HG03045 (cell line): ENCODE measurements at regions not wholly inside any gene's neighbourhood (a gene's known extent, or its start where the extent isn't known, plus 50 kb on each side); places are given as distances from the start of the nearest gene placed in this dataset.

Source experiments
- ATAC-seq: cut with Tn5 transposase; IDR thresholded peaks from one replicate; pipeline ENCODE4 v1.9.1; 2021; ENCODE audit warnings: mild to moderate bottlenecking, moderate library complexity; ENCODE audit not compliant: unreplicated experiment

GRCh38 chr2:16196687-16197503 lies 256.5 kb downstream of the MYCN start:
- no peak for ATAC-seq

- no peak for ATAC-seq
Observed at GRCh38 chr2:16195681-16196070, 255.3 kb downstream of the MYCN start.

DNA sequence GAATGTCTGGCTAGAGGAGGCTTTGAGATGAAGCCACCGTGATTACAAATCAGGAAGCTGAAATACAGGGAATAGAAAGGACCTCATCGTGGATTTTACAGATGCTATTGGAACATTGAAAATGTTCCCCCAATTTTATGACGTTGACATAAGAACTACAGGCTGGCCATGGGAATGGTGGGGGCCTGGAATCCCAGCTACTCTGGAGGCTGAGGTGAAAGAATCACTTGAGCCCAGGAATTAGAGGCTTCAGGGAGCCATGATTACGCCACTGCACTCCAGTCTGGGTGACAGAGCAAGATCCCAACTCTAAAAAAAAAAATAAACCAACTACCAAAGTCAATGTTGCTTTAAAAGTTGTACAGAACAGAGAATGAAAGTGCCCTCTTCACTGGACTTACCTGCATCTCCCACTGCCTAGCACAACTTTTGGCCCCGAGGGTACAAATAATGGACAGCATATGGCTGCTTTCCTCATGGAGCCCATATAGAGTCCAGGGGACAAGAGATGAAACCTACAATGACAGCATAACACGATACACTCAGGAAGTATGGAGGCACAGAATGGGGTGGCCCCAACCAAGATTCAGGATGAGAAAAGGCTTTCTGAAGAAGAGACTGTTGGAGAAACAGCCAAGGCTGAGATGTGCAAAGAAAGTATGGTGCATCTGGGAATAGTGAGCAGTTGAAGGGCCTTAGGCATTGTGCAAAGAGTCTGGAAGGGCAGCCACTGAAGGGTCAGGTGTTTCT lies 254.8 kb downstream of the MYCN start:
- no peak for ATAC-seq

DNA sequence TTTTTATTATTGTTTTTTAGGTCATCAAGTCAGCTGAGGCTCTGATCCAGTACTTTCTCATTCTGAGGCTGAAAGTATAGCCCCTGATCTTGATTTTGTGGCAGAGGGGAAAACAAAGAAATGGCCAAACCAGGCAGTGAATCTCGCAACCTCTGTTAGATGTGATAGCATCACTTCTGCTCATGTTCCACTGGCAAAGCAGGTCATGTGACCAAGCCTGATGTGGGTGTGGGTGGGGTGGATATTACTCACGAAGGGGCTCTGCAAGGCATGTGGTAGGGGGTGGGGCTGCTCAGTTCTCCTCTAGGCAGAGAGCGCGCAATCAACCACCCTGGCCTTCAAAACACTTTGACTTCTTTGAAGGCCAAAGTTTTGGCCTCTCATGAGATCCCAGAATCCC lies 254.2 kb downstream of the MYCN start:
- ATAC-seq = no peak

DNA sequence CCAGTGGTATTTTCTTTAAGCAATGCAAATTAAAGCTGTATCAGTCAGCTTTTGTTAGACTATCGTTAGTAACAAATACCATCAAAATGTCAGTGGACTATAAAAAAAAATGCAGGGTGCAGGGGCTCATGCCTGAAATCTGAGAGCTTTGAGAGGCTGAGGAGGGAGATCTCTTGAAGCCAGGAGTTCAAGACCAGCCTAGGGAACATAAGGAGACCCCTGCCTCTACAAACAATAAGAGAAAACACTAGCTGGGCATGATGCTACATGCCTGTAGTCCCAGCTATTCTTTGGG lies 253.7 kb downstream of the MYCN start:
- no peak for ATAC-seq

DNA sequence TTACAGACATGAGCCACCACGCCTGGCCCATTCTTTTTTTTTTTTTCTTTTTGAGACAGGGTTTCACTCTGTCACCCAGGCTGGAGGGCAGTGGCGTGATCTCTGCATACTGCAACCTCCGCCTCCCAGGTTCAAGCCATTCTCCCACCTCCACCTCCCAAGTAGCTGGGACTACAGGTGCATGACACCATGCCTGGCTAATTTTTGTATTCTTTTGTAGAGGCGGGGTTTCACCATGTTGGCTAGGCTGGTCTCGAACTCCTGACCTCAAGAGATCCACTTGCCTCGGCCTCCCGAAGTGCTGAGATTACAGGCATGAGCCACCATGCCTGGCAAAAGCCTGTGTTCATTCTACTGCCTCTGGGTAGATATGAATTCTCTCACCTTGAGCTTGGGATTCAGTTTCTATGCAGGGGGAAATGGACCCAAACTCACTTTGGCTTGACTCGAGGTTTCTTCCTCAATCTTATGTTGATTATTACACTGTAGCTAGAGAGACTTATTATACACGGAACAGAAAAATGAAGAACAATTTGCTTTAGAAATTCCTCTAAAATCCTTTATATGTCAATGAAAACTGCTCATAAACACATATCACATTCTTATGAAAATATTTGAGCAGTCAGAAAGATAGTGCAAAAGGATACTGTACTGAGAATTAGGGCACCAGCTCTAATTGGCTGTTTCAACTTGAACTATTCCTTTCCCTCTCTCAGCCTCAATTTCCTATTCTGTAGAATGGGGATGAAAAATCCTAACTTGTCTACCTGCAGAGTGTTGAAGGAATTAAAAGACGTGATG lies 252.3 kb downstream of the MYCN start:
- no peak for ATAC-seq

GRCh38 chr2:16191431-16192200 lies 251.3 kb downstream of the MYCN start:
- ATAC-seq = no peak

DNA sequence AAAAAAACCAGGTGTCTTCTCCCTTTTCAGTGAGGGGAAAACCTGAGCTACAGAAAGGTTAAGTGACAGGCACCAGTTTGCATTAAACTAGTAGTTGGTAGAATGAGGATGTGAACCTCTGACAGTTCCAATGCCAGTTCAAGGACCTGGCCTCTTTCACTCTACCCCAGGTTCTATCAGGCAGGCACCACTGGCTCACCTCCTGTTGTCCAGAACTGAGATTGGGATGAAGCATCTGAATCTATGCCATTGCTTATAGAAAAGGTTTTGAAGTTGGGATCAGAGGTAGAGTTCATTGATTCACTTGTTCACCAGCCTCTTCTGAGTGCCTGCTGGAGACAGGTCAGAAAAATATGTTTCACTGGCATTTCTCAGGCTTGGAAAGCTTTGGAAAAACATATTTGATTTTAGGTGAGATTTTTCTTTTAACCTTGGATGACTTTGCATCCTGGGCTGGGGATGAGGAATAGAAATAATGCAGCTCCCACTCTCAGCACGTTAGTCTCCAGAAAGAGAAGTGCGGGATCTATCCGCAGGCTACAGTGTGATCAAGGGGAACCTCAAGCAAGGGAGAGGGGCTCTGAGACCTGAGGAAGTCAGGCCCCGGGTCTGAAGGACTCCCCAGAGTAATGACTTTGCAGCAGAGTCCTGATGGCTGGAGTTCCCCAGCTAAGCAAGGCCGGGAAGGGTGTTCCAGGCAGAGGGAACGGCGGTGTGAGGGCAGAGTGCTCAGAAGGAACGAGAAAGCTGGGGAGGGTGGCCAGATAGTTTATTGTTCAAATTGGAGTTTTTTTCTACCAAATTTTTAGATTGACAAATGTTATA lies 250.3 kb downstream of the MYCN start:
- no peak for ATAC-seq

- ATAC-seq = no peak
Observed at GRCh38 chr2:16189836-16190160, 249.4 kb downstream of the MYCN start.

DNA sequence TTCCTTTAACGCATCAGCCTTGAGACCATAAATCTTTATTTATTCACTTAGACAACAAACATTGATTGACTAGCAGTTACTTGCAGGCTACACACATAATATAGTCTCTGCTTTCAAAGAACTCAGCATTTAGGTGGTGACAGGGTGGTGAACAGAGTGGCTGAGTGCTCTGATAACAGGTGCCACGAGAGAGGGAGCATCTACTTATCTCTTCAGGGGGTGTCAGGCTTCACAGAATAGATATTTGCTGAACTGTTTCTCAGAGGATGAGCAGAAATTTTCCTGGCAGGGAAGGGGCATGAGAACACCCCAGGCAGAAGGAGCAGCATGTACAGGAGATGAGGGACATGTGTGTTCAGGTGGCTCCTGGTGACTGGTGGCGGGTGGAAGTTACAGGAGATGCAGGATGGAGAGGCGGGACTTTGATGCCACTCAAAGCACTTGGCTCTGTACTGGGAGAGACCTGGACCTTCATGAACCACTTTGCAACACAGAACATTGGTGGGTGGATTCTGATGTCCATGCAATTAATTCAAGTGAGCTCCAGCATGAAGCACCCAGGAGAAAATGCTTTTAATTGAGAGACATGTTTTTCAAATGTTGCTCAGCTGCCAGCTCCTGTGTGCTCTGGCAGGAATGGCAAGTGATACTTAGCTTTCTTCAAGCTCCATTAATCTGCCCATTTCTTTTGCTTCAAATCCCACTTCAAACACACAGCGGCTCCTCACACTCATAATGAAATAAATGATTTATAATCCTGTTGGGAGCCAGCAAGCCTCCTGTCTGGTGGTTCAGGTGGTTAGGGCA lies 248.9 kb downstream of the MYCN start:
- ATAC-seq = no peak

DNA sequence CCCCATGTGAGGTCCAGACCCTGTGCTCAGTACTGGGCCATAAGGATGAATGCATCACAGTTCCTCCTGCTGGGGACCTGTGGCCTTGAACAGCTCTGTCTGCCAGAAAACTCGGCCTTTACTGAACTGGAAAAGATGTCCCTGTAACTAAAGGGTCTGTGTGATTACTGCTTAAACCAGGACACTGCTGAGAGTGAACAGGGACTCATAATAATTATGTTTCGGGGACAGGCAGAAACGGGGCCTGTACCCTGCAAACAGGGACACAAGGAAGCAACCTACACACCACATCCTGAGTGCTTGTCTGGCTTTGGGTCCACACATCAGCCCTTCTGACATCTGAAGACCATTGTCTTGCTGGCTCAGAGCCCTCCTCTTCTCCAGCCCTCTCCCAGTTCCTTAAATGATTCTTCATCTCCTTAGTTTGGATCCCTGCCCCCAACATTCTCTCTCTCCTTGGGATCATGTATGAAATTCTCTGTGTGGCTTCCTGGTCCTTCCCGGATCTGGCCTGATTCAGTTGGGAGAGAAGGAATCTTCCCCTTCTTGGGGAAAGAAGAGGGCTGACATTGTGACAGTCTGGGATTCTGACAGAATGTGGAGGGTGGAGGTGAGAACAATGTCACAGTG lies 248.0 kb downstream of the MYCN start:
- no peak for ATAC-seq

DNA sequence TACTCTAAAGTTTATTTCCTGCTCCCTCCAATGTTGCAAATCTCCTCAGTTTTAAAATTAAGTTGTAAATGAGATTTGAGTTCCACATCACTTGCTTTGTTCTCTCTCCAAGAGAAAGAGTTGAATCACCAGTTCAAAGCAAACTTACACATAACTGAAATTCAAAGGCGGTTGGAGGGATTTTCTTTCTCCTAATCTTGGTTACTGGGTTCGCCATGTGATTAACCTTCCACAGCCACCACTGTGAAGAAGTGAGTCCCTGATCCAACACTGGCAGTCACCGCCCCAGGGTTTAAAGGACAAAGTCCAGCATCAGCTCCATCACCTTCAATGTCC lies 247.1 kb downstream of the MYCN start:
- ATAC-seq = no peak

GRCh38 chr2:16186661-16187481 lies 246.5 kb downstream of the MYCN start:
- ATAC-seq = no peak

DNA sequence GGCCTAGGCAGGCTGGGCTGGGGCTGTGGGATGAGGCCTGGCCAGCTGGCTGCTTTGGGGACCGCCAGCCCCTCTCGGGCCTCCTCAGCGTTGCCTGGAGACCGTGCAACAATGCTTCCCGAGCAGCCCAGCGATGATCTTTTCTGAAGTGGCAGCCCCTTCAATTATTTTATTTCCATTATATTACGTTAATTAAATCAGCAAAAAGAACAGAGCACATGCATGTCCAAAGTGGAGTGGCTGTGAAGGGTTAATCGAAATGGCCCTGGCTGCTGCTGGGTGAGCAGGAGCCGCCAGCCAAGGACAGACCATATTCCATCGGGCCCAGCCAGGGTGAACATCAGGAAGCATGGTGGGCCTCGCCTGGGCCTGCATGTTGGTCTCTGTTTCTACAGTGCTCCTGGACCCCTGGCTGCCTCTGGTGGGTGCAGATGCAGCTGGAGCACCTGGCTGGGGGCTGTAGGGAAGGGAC lies 245.5 kb downstream of the MYCN start:
- no peak for ATAC-seq

GRCh38 chr2:16184945-16185660 lies 244.8 kb downstream of the MYCN start:
- no peak for ATAC-seq

GRCh38 chr2:16184341-16184890 lies 244.1 kb downstream of the MYCN start:
- ATAC-seq = no peak

DNA sequence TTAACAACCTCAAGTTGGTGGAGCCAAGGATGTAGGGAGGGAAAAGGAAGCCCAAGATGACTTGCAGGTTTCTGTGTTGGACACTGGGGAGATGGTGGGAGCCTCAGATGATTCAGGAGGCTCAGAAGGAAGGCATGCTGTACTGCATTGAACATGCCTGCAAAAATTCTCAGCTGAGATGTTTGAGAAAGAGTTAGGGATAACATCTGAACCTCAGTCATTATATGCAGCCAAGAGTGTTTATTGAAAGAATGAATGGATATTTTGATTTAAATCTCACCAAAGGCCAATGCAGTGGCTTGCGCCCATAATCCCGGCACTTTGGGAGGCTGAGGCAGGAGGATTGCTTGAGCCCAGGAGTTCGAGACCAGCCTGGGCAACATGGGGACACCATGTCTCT lies 243.0 kb downstream of the MYCN start:
- ATAC-seq = no peak
